HG03442 (cell line): ENCODE measurements at regions not wholly inside any gene's neighbourhood (a gene's known extent, or its start where the extent isn't known, plus 50 kb on each side); places are given as distances from the start of the nearest gene placed in this dataset.
"Not testable (repeated sequence)": the region's sequence is repeated elsewhere in the genome, so short reads cannot be mapped to it uniquely, and the experiment has no call there.

Source experiments
- ATAC-seq: cut with Tn5 transposase; IDR thresholded peaks from one replicate; pipeline ENCODE4 v1.9.1; 2021; ENCODE audit warnings: mild to moderate bottlenecking, moderate library complexity; ENCODE audit not compliant: unreplicated experiment

DNA sequence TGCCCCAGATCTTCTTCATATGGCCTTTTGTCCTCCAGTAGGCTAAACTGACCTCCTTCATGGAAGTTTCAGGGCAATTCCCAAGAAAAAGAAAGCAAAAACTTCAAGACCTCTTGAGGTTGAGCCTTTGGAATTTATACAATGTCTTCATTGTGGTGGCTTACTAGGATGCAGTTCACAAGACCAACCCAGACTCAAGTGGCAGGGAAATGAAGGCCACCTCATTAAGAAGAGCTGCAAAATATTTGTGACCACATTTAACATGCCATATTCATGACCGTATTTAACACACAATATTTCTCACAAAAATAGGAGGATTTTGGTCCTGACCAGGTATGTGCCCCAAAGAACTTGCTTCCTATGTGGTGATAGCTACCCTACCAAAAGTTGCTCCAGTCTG lies 605.5 kb upstream of the PITX2 start:
- ATAC-seq: no peak

DNA sequence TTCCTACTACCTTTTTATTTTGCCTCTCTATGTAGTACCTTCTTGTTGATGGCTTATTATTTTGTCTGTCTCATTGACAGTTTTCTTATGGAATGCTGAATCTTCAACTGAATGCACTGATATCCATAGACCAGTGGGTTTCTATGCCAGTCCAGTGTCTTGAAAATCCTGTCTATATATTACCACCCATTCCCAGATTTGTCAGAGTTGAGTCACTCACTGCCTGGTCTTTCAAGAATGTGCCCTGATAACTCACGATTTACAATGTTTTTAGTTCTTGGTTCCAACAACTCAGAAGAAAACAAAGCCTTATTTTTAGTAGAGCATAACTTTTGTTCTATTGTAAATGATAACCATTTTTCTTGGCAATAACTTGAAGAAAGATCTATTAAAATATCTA lies 606.0 kb upstream of the PITX2 start:
- no peak for ATAC-seq

DNA sequence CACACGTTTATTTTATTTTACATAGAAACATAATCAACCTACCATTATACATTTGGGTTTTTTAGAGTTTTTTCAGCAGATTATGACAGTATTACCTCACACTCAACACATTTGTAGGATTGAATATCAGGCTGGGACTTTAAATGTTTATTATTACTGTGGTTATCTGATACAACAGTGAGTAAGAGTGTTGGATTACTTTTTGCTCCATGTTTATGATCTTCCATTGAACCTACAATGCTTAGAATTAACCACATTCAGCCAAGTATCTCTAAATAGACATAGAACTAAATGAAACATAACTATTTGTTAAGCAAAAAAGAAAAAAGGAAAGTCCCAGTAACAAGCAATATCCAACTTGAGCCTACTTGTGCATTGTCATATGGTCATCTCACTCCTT lies 607.4 kb upstream of the PITX2 start:
- no peak for ATAC-seq

DNA sequence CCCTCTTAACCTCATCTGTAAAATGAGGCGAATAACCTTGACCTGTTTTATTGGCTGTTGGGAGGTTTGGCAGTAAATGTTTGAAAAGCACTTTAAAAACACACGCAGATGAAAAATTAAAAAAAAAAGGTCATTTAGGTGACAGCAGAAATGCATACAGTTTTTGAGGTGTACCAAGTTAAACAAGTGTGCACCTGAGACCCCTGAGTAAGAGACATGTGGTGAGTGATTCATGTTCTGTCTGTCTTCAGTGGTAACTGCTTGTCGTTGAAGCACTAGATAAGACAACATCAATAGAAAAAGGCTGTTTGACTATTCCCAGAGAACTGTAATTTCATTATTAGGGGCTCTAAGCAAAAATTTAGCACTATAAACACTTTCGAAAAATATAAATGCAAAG lies 608.4 kb upstream of the PITX2 start:
- ATAC-seq: no peak

DNA sequence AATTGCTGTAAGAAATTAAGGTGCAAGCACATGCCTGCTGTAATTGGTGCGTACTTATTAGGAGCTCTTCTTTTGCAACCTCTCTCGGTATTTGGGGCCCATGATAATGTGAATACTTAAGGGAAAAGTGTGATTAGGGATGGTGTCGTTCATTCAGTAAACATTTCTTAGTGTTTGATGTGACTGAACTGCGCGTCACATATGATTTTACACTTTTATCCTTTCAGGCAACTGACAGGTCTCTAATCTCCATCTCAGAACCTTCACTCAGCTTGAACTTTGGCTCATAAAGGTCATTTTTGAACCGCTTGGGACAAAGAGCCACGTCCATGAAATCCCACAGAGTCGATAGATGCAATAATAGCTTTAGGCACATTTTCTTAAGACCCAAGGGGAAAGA lies 612.1 kb upstream of the PITX2 start:
- no peak for ATAC-seq

DNA sequence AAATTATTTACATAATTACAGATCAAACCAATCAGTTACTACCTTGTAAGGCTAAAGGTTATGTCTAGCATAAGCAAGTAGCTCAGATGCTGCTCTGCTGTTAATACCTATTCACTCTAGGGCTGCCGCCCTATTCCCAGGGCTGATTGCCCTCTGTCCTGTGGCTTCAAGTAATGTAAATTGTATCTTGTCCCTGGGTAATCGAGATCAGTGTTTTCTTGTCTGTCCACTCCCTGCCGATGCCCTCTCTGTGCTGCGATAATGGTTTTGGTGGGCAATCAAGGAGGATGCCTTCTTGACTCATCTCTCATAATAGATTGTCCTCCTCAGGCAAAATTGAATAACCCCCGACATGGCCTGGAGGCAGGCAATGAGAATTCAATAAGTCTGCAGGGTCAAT lies 641.0 kb upstream of the PITX2 start:
- ATAC-seq: no peak

DNA sequence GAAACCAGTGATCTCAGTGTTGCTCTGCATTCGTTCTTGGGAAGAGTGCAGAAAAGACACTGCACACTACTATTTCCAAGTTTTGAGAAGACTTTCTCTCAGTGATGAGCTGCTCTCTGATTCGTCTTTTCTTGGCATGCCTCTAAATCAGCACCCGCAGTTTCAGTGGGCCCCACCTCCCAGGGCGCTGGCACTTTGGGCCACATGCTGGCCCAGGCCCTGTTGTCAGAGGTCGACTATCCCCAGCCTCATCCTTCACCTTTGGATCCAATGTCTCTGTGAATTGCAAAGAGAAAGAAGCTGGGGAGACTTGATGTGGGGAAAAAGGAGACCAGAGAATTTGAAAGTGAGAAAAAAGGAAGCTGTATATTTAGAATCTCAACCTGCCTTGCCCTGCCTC lies 644.1 kb upstream of the PITX2 start:
- no peak for ATAC-seq

DNA sequence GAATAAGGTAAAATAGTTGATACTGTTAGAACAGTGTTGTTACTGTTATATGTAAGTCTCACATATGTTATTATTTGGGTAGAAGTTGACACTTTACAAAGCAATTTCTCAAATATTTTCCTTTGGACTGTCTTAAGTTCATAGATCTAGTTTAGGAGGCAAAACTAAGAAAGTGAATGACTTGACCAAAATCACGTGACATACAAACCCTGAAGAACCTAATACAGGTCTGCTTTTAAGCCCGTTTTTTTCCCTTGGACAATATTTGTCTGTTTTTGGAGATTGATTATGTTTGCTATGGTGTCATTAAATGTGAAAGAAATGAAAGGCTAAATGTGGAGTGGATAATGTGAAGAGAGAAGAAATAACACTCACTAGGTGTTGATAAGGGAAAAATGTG lies 644.9 kb upstream of the PITX2 start:
- no peak for ATAC-seq

DNA sequence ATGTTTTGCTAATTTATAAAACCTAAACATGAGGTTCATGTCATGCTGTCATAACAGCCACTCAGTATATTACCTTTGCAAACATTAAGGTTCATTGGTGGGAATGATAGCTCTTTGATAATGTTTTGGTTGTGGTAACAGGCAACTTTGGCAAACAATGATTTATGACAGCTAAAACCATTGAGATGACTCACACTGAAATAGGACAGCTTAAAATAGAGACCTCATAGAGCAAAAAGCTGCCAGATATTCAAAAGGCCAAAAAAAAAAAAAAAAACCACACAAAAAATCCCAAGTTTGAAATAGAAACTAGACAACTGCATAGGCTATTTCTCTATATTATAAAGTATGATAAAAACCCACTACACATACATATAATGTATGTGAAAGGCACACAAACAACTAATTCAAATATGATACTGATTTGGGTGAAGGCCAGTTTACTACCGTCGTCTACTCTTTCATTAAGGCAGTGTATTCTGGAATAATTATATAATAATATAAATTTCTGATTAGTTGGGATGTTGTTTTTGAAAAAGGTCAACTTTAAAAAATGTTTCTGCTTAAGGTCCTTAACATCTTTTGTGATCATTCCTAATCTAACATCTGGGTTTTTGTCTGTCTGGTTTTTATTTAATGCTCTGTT lies 646.0 kb upstream of the PITX2 start:
- peak; percentile 88 for ATAC-seq

DNA sequence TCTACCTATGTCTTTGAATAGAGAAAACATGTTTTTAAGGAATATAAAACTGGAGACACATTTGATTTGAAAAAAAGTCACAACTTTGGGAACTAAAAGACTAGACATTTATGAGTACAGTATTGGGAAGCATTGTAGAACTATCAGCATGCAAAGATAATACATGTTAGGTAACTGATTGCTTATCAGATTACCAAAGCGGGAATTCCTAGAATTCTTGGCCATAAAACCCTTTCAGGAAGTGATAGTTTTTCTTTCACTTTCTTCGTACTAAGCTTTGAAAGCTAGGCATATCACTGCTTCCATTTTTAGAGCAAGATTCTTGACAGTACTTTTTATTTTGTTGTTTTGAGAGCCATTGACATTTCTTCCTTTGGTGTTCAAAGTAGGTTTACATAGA lies 646.6 kb upstream of the PITX2 start:
- ATAC-seq: no peak

DNA sequence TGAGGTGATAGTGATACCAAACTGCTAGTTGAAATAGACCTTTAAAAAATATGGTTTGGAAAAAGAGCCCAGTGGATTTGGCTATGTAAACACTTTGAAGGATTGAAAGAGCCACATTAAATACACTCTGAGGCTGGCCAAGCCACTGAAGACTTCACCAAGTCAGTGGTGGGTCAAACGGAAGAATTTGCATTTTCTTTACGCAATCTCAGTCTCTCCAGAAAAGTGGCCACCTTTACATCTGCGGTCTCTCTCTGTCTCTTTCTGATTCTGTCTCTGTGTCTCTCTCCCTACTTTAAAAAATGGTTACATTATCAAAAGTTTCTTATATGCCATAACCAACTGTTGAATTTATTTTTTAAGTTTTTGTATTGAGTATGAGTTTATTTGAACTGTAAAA lies 651.2 kb upstream of the PITX2 start:
- no peak for ATAC-seq

DNA sequence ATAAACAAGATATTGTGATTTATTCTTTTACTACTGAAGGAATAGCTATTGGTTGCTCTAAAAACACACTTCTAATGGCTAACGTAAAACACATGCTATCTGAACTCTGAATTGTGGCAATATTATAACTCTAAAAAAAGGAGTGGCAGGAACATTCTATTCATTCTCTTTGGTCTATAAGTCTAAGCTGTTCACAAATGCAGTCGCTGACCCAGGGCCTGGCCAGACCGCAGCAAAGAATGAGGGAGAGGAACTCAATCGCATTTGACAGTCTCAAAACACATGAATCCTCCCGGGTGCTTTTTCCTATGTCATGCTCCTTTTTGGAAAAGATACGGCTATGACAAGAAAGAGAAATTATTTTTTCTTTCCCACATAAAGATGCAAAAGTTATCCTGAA lies 651.6 kb upstream of the PITX2 start:
- ATAC-seq: no peak

DNA sequence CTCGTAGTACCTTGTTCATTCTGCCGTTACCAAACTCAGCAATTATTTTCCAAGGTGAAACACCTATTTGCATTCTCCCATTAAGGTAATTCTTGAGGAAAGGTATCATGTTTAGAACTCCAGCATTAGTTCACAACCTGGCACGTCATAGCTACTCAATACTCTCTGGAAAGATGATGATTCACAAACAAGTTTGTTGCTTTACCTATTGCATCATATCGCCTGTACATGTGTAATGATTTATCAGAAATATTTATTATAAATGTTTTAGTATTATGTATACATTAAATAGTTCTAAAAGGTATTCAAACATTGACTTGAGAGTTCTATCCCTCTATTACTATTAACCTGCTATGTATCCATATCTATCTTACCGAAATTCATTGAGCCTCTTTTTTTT lies 658.3 kb upstream of the PITX2 start:
- ATAC-seq: no peak

DNA sequence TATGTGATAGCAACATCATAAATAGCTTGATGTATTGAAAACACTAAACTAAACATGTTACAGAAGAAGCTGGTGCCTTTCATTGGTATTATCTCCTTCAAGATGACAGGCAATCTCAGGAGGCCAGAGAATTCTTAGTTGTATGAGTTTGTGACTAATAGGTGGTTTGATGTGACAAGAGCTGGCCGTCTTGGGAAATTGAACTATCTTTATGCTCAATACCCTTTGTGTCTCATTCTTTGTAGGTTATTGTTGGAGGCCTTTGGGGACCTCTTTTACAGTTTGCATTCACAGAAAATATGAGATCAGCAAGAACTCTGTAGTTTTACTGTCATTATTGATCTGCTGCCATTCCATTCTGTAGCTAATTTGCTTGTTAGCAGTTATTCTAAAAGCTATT lies 659.2 kb upstream of the PITX2 start:
- ATAC-seq: no peak

DNA sequence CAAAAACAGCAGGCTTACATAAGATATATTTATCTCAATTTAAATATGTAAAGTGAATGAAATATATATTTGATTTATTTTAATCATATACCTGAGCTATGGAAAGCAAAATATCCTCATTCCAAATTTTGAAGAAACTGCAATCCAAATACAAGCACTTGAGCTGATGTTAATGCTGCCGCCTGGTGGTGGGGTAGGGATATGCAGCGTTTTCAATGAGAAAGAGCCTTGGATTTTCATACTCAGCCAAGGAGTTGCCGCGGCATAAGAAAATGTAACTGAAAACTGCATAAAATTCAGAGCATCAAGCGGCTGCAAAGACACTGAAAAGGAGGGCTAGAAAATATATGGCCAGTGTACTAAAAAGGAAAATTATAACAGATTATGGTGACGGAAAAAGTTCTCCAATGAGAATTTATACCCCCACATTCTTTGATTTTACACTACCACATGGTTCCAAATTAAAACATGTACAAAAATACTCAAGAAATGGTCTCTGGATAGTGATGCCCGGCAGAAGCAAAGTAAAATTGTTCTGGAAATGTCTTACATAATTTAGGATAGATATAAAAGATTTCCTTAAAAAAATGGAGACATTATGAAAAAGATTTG lies 660.3 kb upstream of the PITX2 start:
- ATAC-seq: peak; percentile 82

DNA sequence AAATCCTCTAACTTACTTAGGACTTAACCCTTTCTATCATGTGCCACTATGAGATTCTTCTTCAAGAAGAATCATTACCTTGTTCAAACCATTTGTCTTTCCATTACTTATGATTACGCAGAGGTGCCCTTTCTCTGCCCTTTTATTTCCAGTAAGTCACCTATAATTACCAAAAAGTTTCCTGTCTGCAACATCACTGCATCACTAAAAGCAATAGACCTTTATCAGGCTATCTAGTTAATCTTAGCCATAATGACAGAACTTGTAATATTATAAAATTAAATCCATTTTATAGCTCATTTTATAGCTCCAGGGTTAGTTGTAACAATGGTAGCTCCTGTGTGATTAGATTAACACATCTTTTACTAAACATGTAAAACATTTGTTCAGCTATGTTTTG lies 673.6 kb upstream of the PITX2 start:
- ATAC-seq: no peak

DNA sequence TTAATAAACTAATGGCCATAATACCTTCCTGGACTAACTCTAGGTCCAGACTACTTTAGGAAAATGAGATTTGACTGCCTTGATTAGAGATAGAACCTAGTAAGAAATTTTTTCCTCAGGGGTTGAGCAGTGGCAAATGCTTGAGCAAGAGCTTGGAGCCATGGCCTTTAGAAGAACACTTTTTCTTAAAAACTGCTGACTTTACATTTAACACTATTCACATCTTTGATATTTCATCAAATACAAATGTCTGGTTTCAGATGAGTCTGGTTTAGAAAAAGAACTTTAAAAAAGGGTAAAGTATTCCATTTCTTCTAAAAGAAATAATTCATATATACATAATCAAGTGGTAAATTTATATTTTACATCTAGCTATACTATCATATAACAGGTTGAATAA lies 680.9 kb upstream of the PITX2 start:
- no peak for ATAC-seq

DNA sequence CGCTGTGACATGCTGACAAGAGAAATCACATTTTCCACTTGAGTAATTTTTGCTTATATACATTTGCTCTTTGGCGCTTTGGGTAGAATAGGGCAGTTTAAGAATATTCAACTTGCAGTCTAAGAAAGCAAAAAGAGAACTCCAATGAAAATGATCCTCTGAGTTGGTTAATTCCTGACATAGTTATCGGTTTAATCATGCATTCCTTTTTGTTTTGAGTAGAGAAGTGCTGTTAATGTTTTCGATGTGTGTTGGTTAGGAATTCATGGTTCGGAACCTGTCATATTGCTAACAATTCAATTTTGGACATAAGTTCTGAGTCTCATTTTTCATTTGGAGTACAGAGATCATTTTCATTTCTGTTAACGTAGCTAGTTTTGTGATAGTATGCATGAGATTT lies 700.6 kb upstream of the PITX2 start:
- ATAC-seq: no peak

DNA sequence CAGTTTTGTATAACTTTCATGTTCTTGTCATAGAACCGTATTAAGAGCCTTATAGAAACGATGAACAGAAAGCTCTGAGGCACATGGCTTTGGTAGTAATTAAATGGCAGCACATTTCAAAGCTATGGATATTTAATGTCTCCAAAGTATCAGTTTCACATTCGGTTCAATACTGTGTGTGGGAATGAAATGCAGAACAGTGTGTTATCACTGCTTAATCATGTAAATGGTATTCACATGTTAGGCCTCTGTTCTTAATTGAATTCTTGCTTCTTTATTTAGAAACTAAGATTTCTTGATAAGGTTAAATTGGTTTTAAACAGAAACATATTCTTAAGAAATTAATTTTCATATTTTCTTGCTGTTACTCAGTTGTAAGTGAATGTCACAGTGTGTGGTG lies 701.0 kb upstream of the PITX2 start:
- ATAC-seq: no peak

DNA sequence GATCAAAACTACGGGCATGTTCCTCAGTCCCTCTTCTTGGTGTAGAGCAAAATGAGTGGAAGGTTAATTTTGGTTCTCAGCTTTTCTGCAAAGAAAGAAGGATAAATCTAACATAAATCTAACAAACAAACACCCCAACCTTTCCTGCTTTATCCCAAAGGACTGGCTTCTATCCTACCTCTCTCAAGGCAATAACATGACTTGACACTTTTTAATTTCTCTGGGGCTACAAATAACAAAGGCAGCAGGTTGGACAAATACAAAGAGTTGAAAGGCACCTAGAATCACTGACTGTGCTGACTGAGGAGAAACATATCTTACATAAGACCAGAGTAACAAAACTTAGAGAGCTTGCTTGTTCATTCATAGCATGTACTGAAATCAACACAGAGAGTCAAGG lies 703.6 kb upstream of the PITX2 start:
- no peak for ATAC-seq

DNA sequence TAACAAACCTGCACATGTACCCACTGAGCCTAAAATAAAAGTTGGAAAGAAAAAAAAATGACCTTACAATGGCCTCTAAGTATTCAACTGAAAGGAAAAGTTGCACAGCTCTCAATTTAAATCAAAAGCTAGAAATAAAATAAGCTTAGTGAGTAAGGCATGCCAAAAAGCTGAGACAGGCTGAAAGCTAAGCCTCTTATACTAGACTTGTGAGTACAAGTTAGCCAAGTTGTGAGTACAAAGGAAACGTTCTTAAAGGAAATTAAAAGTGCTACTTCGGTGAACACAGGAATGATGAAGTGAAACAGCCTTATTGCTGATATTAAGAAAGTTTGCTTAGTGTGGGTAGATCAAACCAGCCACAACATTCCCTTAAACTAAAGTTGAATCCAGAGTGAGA lies 707.9 kb upstream of the PITX2 start:
- ATAC-seq: no peak

DNA sequence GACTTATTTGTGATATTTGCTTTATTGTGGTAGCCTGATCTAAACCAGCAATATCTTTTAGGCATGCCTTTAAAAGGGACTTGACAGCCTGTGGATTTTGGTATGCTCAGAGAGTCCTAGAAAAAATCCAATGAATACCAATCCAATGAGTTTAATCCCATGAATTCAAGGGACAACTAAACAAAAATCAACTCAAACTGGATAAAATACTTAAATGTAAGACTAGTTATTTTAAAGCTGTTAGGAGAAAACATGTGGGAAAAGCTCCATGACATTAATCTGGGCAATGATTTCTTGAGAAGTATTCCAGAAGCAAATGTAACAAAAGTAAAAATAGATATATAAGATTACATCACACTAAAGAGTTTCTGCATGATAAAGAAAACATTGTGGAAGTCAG lies 711.5 kb upstream of the PITX2 start:
- ATAC-seq: no peak

DNA sequence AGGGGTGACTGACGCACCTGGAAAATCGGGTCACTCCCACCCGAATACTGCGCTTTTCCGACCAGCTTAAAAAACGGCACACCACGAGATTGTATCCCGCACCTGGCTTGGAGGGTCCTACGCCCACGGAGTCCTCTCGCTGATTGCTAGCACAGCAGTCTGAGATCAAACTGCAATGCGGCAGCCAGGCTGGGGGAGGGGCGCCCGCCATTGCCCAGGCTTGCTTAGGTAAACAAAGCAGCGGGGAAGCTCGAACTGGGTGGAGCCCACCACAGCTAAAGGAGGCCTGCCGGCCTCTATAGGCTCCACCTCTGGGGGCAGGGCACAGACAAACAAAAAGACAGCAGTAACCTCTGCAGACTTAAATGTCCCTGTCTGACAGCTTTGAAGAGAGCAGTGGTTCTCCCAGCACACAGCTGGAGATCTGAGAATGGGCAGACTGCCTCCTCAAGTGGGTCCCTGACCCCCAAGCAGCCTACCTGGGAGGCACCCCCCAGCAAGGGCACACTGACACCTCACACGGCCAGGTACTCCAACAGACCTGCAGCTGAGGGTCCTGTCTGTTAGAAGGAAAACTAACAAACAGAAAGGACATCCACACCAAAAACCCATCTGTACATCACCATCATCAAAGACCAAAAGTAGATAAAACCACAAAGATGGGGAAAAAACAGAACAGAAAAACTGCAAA lies 714.5 kb upstream of the PITX2 start:
- not testable (repeated sequence) for ATAC-seq
